PC-9 (cell line): ENCODE measurements at regions not wholly inside any gene's neighbourhood (a gene's known extent, or its start where the extent isn't known, plus 50 kb on each side); places are given as distances from the start of the nearest gene placed in this dataset.

Experiments used
- EZH2 ChIP-seq: fragments of 200-600 bp; sonication (generic); IDR thresholded peaks from 2 replicates; pipeline ENCODE4 v1.8.0; 2017; ENCODE audit warnings: antibody characterized with exemption, low read depth
- TF ChIP-seq, protein P1 (sequence below): fragments of 200-600 bp; sonication (generic); conservative IDR thresholded peaks from 2 replicates; pipeline ENCODE4 v1.6.1; 2017; ENCODE audit warnings: mixed run types, antibody characterized with exemption, mild to moderate bottlenecking, moderate library complexity

DNA sequence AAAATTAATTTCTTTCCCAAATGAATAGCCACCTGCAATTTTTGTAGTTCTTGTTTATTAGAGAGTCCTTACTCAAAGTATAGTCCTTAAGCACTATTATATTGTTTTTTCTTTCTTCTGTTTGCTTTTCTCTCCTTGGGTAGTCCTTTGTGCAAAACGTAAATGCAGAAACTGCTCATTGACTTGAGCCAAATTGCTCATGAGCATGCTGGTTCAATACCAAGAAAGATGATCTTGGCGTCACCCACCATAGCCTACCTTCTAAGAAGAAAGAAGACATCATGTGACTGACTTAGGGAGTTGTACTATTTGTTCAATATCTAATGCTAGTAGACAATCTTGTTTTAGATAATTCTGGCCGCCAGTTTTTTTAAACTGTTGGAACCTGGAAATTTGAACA, 248.8 kb upstream of the DMRT1 start:
- TF ChIP-seq, protein P1, sequence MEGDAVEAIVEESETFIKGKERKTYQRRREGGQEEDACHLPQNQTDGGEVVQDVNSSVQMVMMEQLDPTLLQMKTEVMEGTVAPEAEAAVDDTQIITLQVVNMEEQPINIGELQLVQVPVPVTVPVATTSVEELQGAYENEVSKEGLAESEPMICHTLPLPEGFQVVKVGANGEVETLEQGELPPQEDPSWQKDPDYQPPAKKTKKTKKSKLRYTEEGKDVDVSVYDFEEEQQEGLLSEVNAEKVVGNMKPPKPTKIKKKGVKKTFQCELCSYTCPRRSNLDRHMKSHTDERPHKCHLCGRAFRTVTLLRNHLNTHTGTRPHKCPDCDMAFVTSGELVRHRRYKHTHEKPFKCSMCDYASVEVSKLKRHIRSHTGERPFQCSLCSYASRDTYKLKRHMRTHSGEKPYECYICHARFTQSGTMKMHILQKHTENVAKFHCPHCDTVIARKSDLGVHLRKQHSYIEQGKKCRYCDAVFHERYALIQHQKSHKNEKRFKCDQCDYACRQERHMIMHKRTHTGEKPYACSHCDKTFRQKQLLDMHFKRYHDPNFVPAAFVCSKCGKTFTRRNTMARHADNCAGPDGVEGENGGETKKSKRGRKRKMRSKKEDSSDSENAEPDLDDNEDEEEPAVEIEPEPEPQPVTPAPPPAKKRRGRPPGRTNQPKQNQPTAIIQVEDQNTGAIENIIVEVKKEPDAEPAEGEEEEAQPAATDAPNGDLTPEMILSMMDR = no peak
- no peak for TF ChIP-seq EZH2
